HG03342 (cell line): ENCODE measurements at regions not wholly inside any gene's neighbourhood (a gene's known extent, or its start where the extent isn't known, plus 50 kb on each side); places are given as distances from the start of the nearest gene placed in this dataset.

Source experiments
- ATAC-seq: cut with Tn5 transposase; IDR thresholded peaks from one replicate; pipeline ENCODE4 v1.9.1; 2021; ENCODE audit warnings: mild to moderate bottlenecking, moderate library complexity; ENCODE audit not compliant: unreplicated experiment

GRCh38 chr12:17695495-17695894, 394.5 kb downstream of the RERGL start:
- no peak for ATAC-seq

GRCh38 chr12:17691369-17691768, 398.6 kb downstream of the RERGL start:
- no peak for ATAC-seq

GRCh38 chr12:17680220-17680619, 409.8 kb downstream of the RERGL start:
- no peak for ATAC-seq

GRCh38 chr12:17666641-17667324, 423.2 kb downstream of the RERGL start:
- ATAC-seq, result no peak

GRCh38 chr12:17665839-17666238, 424.2 kb downstream of the RERGL start:
- no peak for ATAC-seq

GRCh38 chr12:17661250-17661649, 428.7 kb downstream of the RERGL start:
- ATAC-seq, result no peak

GRCh38 chr12:17652436-17652835, 437.6 kb downstream of the RERGL start:
- ATAC-seq, result no peak

- no peak for ATAC-seq
Observed at GRCh38 chr12:17642340-17642650, 447.7 kb downstream of the RERGL start.

GRCh38 chr12:17640615-17641014, 449.4 kb downstream of the RERGL start:
- ATAC-seq, result no peak

GRCh38 chr12:17618831-17619230, 471.2 kb downstream of the RERGL start:
- ATAC-seq, result no peak

GRCh38 chr12:17609701-17610100, 480.3 kb downstream of the RERGL start:
- no peak for ATAC-seq

- ATAC-seq, result no peak
Observed at GRCh38 chr12:17609153-17609552, 480.8 kb downstream of the RERGL start.

- no peak for ATAC-seq
Observed at GRCh38 chr12:17595111-17595510, 494.9 kb downstream of the RERGL start.

GRCh38 chr12:17593715-17594406, 496.1 kb downstream of the RERGL start:
- ATAC-seq, result no peak

- no peak for ATAC-seq
Observed at GRCh38 chr12:17592472-17592871, 497.5 kb downstream of the RERGL start.

- no peak for ATAC-seq
Observed at GRCh38 chr12:17591005-17591681, 498.9 kb downstream of the RERGL start.

GRCh38 chr12:17588968-17589367, 501.0 kb downstream of the RERGL start:
- no peak for ATAC-seq

- ATAC-seq, result no peak
Observed at GRCh38 chr12:17579205-17580026, 510.6 kb downstream of the RERGL start.

GRCh38 chr12:17577405-17577804, 512.6 kb downstream of the RERGL start:
- ATAC-seq, result no peak

- no peak for ATAC-seq
Observed at GRCh38 chr12:17572250-17572649, 517.7 kb downstream of the RERGL start.

- ATAC-seq, result no peak
Observed at GRCh38 chr12:17571047-17571446, 518.9 kb downstream of the RERGL start.
